ENCODE measurements at regions not wholly inside any gene's neighbourhood (a gene's known extent, or its start where the extent isn't known, plus 50 kb on each side); places are given as distances from the start of the nearest gene placed in this dataset.

GRCh38 chr5:167460449-167461020, 830.9 kb upstream of the WWC1 start:
- TF ChIP-seq POLR2AphosphoS5 (IDR thresholded peaks at IDR 0.05) = no peak
- no peak for TF ChIP-seq CTCF (IDR thresholded peaks at IDR 0.05)

Data from transverse colon (tissue), 4 donors.